GM23338 (cell line): ENCODE measurements at regions not wholly inside any gene's neighbourhood (a gene's known extent, or its start where the extent isn't known, plus 50 kb on each side); places are given as distances from the start of the nearest gene placed in this dataset.

Experiments used
- ATAC-seq: fragments of 200-7000 bp; cut with Tn5 transposase; 3 replicates; pipeline ENCODE4 v1.9.1; 2020
- DNase-seq: peaks from one replicate; pipeline ENCODE4 v3.0.0-alpha.2; 2015; ENCODE audit warnings: low spot score
- H2AFZ ChIP-seq: fragments of 200-600 bp; sonication (generic); 2 replicates; pipeline ENCODE4 v1.8.0; 2016; ENCODE audit warnings: antibody characterized with exemption, mild to moderate bottlenecking, moderate library complexity
- H3F3A ChIP-seq: fragments of 200-600 bp; sonication (generic); replicated peaks from 2 replicates; pipeline ENCODE4 v1.8.0; 2017; ENCODE audit warnings: antibody characterized with exemption, mixed run types, low read depth
- H3K27ac ChIP-seq: fragments of 200-600 bp; sonication (generic); 2 replicates; pipeline ENCODE4 v1.6.1; 2016; ENCODE audit warnings: low read depth
- H3K27me3 ChIP-seq: fragments of 200-600 bp; sonication (generic); 2 replicates; pipeline ENCODE4 v1.8.0; 2016; ENCODE audit warnings: mild to moderate bottlenecking, mixed run types, moderate library complexity; ENCODE audit not compliant: insufficient read depth
- H3K36me3 ChIP-seq: fragments of 200-600 bp; sonication (generic); 2 replicates; pipeline ENCODE4 v1.8.0; 2016; ENCODE audit warnings: mild to moderate bottlenecking; ENCODE audit not compliant: insufficient read depth
- H3K4me1 ChIP-seq: fragments of 200-600 bp; sonication (generic); 2 replicates; pipeline ENCODE4 v1.8.0; 2016; ENCODE audit warnings: mild to moderate bottlenecking, moderate library complexity; ENCODE audit not compliant: insufficient read depth
- H3K4me2 ChIP-seq: fragments of 200-600 bp; sonication (generic); 2 replicates; pipeline ENCODE4 v1.7.1; 2017; ENCODE audit warnings: mixed run types
- H3K4me3 ChIP-seq: fragments of 200-600 bp; sonication (generic); 2 replicates; pipeline ENCODE4 v1.6.1; 2016; ENCODE audit warnings: mixed run types
- H3K79me2 ChIP-seq: fragments of 200-600 bp; sonication (generic); replicated peaks from 2 replicates; pipeline ENCODE4 v1.8.0; 2017; ENCODE audit warnings: mild to moderate bottlenecking; ENCODE audit not compliant: insufficient read depth
- H3K9me2 ChIP-seq: fragments of 200-600 bp; sonication (generic); 2 replicates; pipeline ENCODE4 v1.8.0; 2017; ENCODE audit not compliant: insufficient read depth
- H4K20me1 ChIP-seq: fragments of 200-600 bp; sonication (generic); replicated peaks from 2 replicates; pipeline ENCODE4 v1.8.0; 2017; ENCODE audit warnings: mild to moderate bottlenecking; ENCODE audit not compliant: insufficient read depth
- H3K27ac Mint-ChIP-seq: 2 replicates; pipeline ENCODE4 v1.8.0; 2020; ENCODE audit warnings: inconsistent platforms, mild to moderate bottlenecking, moderate library complexity, mixed read lengths
- H3K27me3 Mint-ChIP-seq: 3 replicates; pipeline ENCODE4 v1.8.0; 2022; ENCODE audit warnings: low read depth, mild to moderate bottlenecking, moderate library complexity, mixed read lengths, inconsistent platforms; ENCODE audit not compliant: insufficient read depth, poor library complexity
- H3K36me3 Mint-ChIP-seq: 3 replicates; pipeline ENCODE4 v1.8.0; 2021; ENCODE audit warnings: low read depth, mild to moderate bottlenecking, inconsistent platforms, moderate library complexity, mixed read lengths
- H3K4me1 Mint-ChIP-seq: 3 replicates; pipeline ENCODE4 v1.8.0; 2020; ENCODE audit warnings: mild to moderate bottlenecking, inconsistent platforms, mixed read lengths
- H3K4me3 Mint-ChIP-seq: 3 replicates; pipeline ENCODE4 v1.8.0; 2021; ENCODE audit warnings: moderate library complexity, mild to moderate bottlenecking, inconsistent platforms, mixed read lengths
- H3K9me3 Mint-ChIP-seq: 3 replicates; pipeline ENCODE4 v1.8.0; 2020; ENCODE audit warnings: moderate library complexity, mild to moderate bottlenecking, inconsistent platforms, mixed read lengths
- CREB1 ChIP-seq: fragments of 250-450 bp; sonication (Bioruptor Pico); IDR thresholded peaks from 2 replicates; pipeline ENCODE4 v1.5.0; 2020; ENCODE audit warnings: low read depth, mild to moderate bottlenecking, moderate library complexity
- REST ChIP-seq: IDR thresholded peaks from one replicate; pipeline ENCODE4 v1.6.1; 2018; ENCODE audit warnings: antibody characterized with exemption; ENCODE audit not compliant: unreplicated experiment
- ZNF114 ChIP-seq: fragments of 250-450 bp; sonication (Bioruptor Pico); IDR thresholded peaks from 2 replicates; pipeline ENCODE4 v1.5.0; 2020; ENCODE audit warnings: mild to moderate bottlenecking, moderate library complexity
- ZNF462 ChIP-seq: fragments of 250-450 bp; sonication (Bioruptor Pico); IDR thresholded peaks from 2 replicates; pipeline ENCODE4 v1.5.0; 2020; ENCODE audit warnings: mild to moderate bottlenecking, moderate library complexity

DNA sequence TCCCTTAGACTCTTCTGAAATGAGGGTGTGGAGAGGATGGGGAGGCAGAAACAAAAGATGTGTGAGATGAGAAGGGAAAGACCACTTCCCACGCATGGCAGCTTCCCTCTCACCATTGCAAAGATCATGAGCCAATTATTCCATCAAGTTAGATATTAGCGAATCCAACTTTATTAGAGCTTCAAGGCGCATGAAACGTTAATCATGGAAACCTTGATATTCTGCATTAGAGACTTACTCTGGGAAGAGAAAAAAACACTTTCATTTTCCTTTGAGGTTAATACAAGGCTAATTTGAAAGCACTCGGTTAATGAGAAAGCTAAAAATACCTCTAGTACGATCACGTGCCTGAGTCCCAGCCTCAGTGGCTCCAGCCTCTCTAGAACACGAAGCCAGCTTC lies 220.6 kb upstream of the RPL38 start (continued):
- TF ChIP-seq ZNF462 (CRISPR knock-in tag) = no peak
- TF ChIP-seq CREB1 (CRISPR knock-in tag) = no peak

DNA sequence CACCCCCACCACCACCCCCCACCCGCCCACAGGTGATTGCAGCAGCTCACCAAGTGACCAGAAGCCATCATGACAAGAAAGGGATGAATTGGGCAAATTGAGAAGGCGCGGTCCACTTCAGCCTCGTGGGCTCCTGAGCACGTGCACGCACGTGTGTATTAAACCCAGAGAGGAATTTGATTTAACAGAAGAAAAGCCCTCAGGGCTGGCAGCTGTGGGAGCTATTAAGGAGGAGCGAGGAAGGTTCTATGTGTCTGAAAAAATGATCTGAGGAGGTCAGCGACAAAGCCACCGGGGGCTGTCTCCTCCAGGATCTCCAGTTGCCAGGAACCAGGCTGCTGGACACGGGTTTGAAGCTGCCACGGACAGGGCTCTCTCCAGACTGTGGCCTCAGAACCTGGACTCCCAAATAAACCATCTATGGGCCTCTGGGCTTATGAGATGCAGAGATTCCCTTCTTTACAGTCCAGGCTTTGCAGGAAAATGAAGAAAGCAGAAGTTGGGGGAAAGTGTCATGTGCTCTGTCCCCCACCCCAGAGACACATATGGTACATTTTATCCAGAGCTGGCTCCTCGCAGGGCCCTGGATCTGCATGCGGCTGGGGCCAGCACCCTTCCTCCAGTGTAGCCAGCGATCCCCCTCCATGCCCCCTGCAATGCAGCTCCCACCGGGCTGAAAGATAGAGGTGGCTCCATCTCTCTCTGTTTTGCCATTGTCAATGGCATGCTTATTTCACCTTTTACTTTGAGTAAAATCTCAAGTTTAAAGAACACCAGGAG lies 219.7 kb upstream of the RPL38 start:
- Mint-ChIP-seq H3K27ac (no peak overlapping the region), H3K4me1 (peaks cover 14% of the 10 kb centered on the region; the same call in 2 of the 3 replicates), H3K27me3 (peaks cover 5% of the 10 kb centered on the region), H3K9me3 (no peaks in the 10 kb centered on the region; the same call in 2 of the 3 replicates), H3K36me3 (no peaks in the 10 kb centered on the region), H3K4me3 (no peak overlapping the region)
- Histone ChIP-seq H3K27ac (no peak overlapping the region), H4K20me1 (no peaks in the 10 kb centered on the region), H3K4me1 (no peaks in the 10 kb centered on the region), H2AFZ (no peak overlapping the region), H3K36me3 (no peaks in the 10 kb centered on the region), H3K79me2 (no peaks in the 10 kb centered on the region), H3K4me3 (no peak overlapping the region), H3K27me3 (no peaks in the 10 kb centered on the region), H3F3A (no peaks in the 10 kb centered on the region), H3K4me2 (no peak overlapping the region), H3K9me2 (no peaks in the 10 kb centered on the region)
- ATAC-seq = no peak
- DNase-seq = no peak
- TF ChIP-seq ZNF462 (CRISPR knock-in tag) (no peak), ZNF114 (CRISPR knock-in tag) (no peak), REST (no peak), CREB1 (CRISPR knock-in tag) (no peak)
